Ovary (tissue), 7 donors: ENCODE measurements at regions not wholly inside any gene's neighbourhood (a gene's known extent, or its start where the extent isn't known, plus 50 kb on each side); places are given as distances from the start of the nearest gene placed in this dataset.
"Not testable (repeated sequence)": the region's sequence is repeated elsewhere in the genome, so short reads cannot be mapped to it uniquely, and the experiment has no call there.

Experiments
- DNase-seq, 5 donors: peaks; one replicate each; pipeline ENCODE4 v3.0.0-alpha.2; 2019 to 2020
- H3K27ac ChIP-seq, 2 donors: fragments of 200-600 bp; one replicate each; pipeline versions ENCODE4 v1.5.1 to v1.8.0; 2019 to 2022
- H3K27me3 ChIP-seq: fragments of 200-600 bp; one replicate; pipeline ENCODE4 v1.8.0; 2022
- H3K36me3 ChIP-seq: fragments of 200-600 bp; sonication (generic); one replicate; pipeline ENCODE4 v1.5.1; 2019
- H3K4me1 ChIP-seq: one replicate; pipeline ENCODE4 v1.8.1; 2013; ENCODE audit warnings: mild to moderate bottlenecking, moderate library complexity; ENCODE audit not compliant: insufficient read depth
- H3K4me3 ChIP-seq: fragments of 200-600 bp; sonication (generic); one replicate; pipeline ENCODE4 v1.5.1; 2017
- H3K9me3 ChIP-seq, 2 donors: fragments of 200-600 bp in 1 of 2; sonication (generic) in 1 of 2; one replicate each; pipeline versions ENCODE4 v1.5.1 to v1.8.1; 2013 to 2019; ENCODE audit warnings: mild to moderate bottlenecking in 1 of 2, moderate library complexity in 1 of 2
- CTCF ChIP-seq, 3 donors: fragments of 450-650 bp in 2 of 3; fragments of 200-600 bp in 1 of 3; IDR thresholded peaks; one replicate each; pipeline versions ENCODE4 v1.5.1 to v1.8.0; 2016 to 2022; ENCODE audit warnings: antibody characterized with exemption in 3 of 3, mild to moderate bottlenecking in 1 of 3
- EP300 ChIP-seq: sonication (generic); formaldehyde crosslinking; IDR thresholded peaks from one replicate; pipeline ENCODE4 v1.6.1; 2017; ENCODE audit warnings: antibody characterized with exemption
- POLR2A ChIP-seq: fragments of 450-650 bp; IDR thresholded peaks from one replicate; pipeline ENCODE4 v1.6.1; 2017; ENCODE audit warnings: antibody characterized with exemption, mild to moderate bottlenecking, moderate library complexity
- WGBS, 3 donors: extraction: QIAGEN DNeasy Blood & Tissue Kit in 1 of 3; methylation state at CpG; one replicate each; pipeline versions ENCODE4 v1.1.5 to v1.1.7; 2013 to 2017; 5-methylcytosine and 5-hydroxymethylcytosine counted together
- intact Hi-C, 4 donors: fragments of 100-400 bp; cut with DNase I; formaldehyde crosslinking; loops; one replicate each; pipeline versions ENCODE4 v1.11.0 to v1.15.1; 2022 to 2023
- donor health status: DM: no; HTN: no; CAD: no; lungs with moderate emphysema.
- donor health status: DM: no; HTN: no; CAD: no.
- donor health status: Bipolar disorder and iron deficiency.
- donor health status: DM: no; HTN: no; CAD: no.
- donor health status: DM: yes; HTN: yes; CAD: no.

DNA sequence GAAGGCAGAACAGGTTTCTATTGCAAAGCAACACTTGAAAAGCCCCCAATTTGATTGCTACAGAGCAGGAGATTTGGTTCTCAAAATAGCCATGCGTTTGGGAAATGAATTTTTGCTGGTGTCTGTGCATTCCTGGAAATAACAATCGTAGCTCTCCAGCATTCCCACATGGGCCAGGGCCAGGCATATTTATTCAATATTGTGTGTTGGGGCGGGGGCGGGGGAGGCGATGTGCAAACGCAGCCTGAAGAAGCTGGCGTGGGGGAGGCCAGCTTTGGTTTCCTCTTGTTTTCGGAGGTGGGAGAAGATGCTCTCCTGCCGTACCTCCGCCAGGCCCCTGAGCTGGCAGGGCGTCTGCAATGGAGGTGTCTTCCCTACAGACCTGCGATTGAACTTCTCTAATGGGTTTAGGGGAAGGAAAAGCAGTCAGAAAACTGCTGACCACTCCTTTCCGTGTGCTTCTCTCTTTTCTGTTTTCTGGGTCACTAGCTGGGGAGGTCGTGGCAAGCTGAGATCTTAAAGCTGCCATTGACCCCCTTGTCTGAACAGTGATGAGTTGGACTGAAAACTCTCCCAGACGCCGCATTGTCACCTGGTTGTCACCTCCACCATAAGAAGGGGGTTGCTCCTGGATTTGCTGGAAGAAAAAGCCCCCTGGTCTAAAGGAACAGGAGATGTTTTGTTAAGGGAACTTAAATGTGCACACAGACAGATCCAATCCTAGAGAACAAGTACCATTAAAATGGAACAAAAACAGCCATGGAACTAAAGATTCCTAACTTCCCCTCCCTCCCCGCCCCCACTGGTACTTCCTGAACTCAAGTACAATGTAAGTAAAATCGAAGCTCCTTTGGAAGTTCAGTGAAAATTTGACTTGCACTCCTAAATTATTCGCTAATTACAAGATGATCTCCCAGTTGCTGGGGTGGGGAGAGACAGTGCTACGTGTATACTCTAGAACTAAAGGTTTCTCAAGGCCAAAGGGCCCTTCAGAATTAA, 56.4 kb upstream of the HABP2 start:
- no peaks in the 10 kb centered on the region for H3K36me3 ChIP-seq
- intact Hi-C loops: no loop called here
- H3K9me3 ChIP-seq: no peaks in the 10 kb centered on the region
- no peaks in the 10 kb centered on the region for H3K27me3 ChIP-seq
- WGBS, 3 donors: 23 to 31% (median 25%) methylated on average over 20 of the region's 20 CpGs
- peak in 4 of 5 donors; percentile 38 to 65 (median 47) for DNase-seq
- peaks cover 24% of the 10 kb centered on the region for H3K4me1 ChIP-seq
- TF ChIP-seq EP300 (no peak), CTCF (IDR thresholded peaks at IDR 0.05) (no peak), POLR2A (no peak)
- no peak overlapping the region for H3K27ac ChIP-seq
- no peak overlapping the region for H3K4me3 ChIP-seq

DNA sequence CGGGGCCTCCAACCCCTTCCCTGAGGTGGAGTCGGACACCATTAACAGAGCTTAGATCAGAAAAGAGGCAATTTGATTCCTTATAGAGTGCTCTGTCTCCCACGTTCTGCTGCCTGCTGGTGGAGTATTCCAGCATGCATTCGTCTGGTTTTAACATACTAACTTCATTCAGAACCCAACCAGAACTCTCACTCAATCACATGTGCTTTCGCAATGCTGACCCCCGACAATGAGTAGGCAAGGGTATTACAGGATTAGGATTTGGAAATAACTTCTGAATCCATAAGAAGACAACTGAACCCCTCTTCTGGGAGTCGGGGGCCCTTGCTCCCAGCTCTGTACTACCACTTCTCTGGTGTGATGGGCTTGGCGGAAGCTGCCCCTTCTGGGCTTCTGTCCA, 55.7 kb upstream of the HABP2 start:
- Histone ChIP-seq H3K4me1 (peaks cover 24% of the 10 kb centered on the region), H3K36me3 (no peaks in the 10 kb centered on the region), H3K27me3 (no peaks in the 10 kb centered on the region), H3K9me3 (no peaks in the 10 kb centered on the region), H3K4me3 (no peak overlapping the region), H3K27ac (no peak overlapping the region)
- TF ChIP-seq CTCF (IDR thresholded peaks at IDR 0.05) (no peak), POLR2A (no peak), EP300 (no peak)
- intact Hi-C loops: no loop called here
- no peak for DNase-seq
- WGBS, 3 donors: 79 to 82% (median 81%) methylated on average over 8 of the region's 8 CpGs

- TF ChIP-seq EP300 (no peak), CTCF (IDR thresholded peaks at IDR 0.05) (no peak), POLR2A (no peak)
- no peak for DNase-seq
- Histone ChIP-seq H3K9me3 (no peaks in the 10 kb centered on the region), H3K4me3 (no peak overlapping the region), H3K36me3 (no peaks in the 10 kb centered on the region), H3K27me3 (no peaks in the 10 kb centered on the region), H3K27ac (no peak overlapping the region), H3K4me1 (peaks cover 14% of the 10 kb centered on the region)
- 20 to 32% (median 26%) methylated on average over 4 of the region's 4 CpGs for WGBS, 3 donors
- intact Hi-C loops: no loop called here
Measured at GRCh38 chr10:113498997-113499396, 53.9 kb upstream of the HABP2 start.

DNA sequence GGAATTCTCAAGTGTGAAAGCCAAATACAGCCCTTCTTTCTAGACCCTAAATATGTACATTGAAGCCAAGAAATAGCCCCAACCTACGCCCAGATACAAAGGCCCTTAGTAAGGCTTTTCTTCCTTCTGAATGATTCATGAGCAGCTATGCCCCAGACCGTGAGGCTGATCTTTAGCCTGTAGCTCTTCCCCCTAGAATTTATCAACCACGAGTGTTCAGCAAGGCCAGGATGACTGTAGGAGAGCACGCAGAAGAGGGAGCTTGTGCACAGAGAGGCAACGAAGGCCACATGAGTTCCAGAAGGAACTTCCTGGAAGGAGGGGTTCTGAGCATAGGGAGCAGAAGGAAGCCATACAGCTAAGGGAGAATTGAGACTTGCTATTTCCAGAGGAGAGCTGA, 53.0 kb upstream of the HABP2 start:
- intact Hi-C loops: no loop called here
- DNase-seq: no peak
- Histone ChIP-seq H3K27me3 (no peaks in the 10 kb centered on the region), H3K4me1 (peaks cover 6% of the 10 kb centered on the region), H3K36me3 (no peaks in the 10 kb centered on the region), H3K9me3 (no peaks in the 10 kb centered on the region), H3K4me3 (no peak overlapping the region), H3K27ac (no peak overlapping the region)
- TF ChIP-seq EP300 (no peak), POLR2A (no peak), CTCF (IDR thresholded peaks at IDR 0.05) (no peak)
- 73 to 85% (median 84%) methylated on average over 5 of the region's 5 CpGs for WGBS, 3 donors

- H3K9me3 ChIP-seq, intact Hi-C loops, H3K36me3 ChIP-seq, H3K27me3 ChIP-seq, DNase-seq, H3K27ac ChIP-seq, H3K4me3 ChIP-seq, H3K4me1 ChIP-seq: not testable (repeated sequence)
- WGBS, 3 donors: 94 to 95% (median 95%) methylated on average over 6 of the region's 6 CpGs
Measured at GRCh38 chr10:113501031-113501430, 51.8 kb upstream of the HABP2 start.
